Gastroesophageal sphincter (tissue), 3 donors: ENCODE measurements at regions not wholly inside any gene's neighbourhood (a gene's known extent, or its start where the extent isn't known, plus 50 kb on each side); places are given as distances from the start of the nearest gene placed in this dataset.

Experiments used
- POLR2A ChIP-seq, 2 donors: fragments of 450-650 bp; IDR thresholded peaks; one replicate each; pipeline ENCODE4 v1.6.1; 2017; ENCODE audit warnings: antibody characterized with exemption in 2 of 2, mild to moderate bottlenecking in 2 of 2, moderate library complexity in 1 of 2
- POLR2AphosphoS5 ChIP-seq: sonication (generic); formaldehyde crosslinking; IDR thresholded peaks from one replicate; pipeline ENCODE4 v1.6.1; 2017; ENCODE audit warnings: antibody characterized with exemption
- TF ChIP-seq, protein P1 (sequence below), 4 experiments: fragments of 200-600 bp in 2 of 4; fragments of 450-650 bp in 2 of 4; sonication (generic) in 1 of 4; IDR thresholded peaks; one replicate each; pipeline ENCODE4 v1.5.1; 2017 to 2019; ENCODE audit warnings: antibody characterized with exemption in 4 of 4, mild to moderate bottlenecking in 2 of 4, moderate library complexity in 2 of 4

DNA sequence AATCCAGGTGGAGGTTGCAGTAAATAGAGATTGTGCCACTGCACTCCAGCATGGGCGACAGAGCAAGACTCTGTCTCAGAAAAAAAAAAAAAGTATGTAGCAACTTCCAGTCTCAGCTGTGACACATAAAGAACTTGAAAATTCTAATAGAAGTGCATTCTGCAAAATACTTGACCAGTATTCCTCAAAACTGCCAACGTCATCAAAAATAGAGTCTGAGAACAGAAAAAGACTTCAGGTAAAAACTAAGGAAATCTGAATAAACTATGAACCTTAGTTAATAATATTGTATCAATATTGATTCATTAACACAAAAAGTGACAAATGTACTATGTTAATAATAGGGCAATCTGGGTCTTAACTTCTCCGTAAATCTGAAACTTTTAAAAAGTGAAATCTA, 76.7 kb upstream of the WDR75 start:
- TF ChIP-seq, protein P1, sequence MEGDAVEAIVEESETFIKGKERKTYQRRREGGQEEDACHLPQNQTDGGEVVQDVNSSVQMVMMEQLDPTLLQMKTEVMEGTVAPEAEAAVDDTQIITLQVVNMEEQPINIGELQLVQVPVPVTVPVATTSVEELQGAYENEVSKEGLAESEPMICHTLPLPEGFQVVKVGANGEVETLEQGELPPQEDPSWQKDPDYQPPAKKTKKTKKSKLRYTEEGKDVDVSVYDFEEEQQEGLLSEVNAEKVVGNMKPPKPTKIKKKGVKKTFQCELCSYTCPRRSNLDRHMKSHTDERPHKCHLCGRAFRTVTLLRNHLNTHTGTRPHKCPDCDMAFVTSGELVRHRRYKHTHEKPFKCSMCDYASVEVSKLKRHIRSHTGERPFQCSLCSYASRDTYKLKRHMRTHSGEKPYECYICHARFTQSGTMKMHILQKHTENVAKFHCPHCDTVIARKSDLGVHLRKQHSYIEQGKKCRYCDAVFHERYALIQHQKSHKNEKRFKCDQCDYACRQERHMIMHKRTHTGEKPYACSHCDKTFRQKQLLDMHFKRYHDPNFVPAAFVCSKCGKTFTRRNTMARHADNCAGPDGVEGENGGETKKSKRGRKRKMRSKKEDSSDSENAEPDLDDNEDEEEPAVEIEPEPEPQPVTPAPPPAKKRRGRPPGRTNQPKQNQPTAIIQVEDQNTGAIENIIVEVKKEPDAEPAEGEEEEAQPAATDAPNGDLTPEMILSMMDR (IDR thresholded peaks at IDR 0.05): no peak
- TF ChIP-seq POLR2A (IDR thresholded peaks at IDR 0.05) (no peak), POLR2AphosphoS5 (no peak)
